ENCODE measurements at regions not wholly inside any gene's neighbourhood (a gene's known extent, or its start where the extent isn't known, plus 50 kb on each side); places are given as distances from the start of the nearest gene placed in this dataset.
"Not testable (repeated sequence)": the region's sequence is repeated elsewhere in the genome, so short reads cannot be mapped to it uniquely, and the experiment has no call there.

GRCh38 chrX:66766318-66766717 is 127.4 kb upstream of the EDA2R start:
- intact Hi-C loops (cut with DNase I; ENCODE audit: low total_unique reads), result no loop called here
- Histone ChIP-seq H3K9me3 (no peaks in the 10 kb centered on the region), H3K27me3 (no peaks in the 10 kb centered on the region), H3K36me3 (ENCODE audit: low read depth, missing control alignments) (no peaks in the 10 kb centered on the region), H3K4me1 (no peaks in the 10 kb centered on the region), H3K4me3 (no peak overlapping the region), H3K27ac (no peak overlapping the region)
- DNase-seq, result no peak
- TF ChIP-seq POLR2A (IDR thresholded peaks at IDR 0.05), result no peak
- no peak for TF ChIP-seq CTCF (IDR thresholded peaks at IDR 0.05)
- WGBS, 2 donors, result 56 to 64% methylated on average over 1 to 3 of the region's 3 CpGs

- Histone ChIP-seq H3K9me3 (no peaks in the 10 kb centered on the region), H3K36me3 (ENCODE audit: low read depth, missing control alignments) (no peaks in the 10 kb centered on the region), H3K27me3 (no peaks in the 10 kb centered on the region), H3K4me3 (no peak overlapping the region), H3K4me1 (no peaks in the 10 kb centered on the region), H3K27ac (no peak overlapping the region)
- TF ChIP-seq POLR2A (IDR thresholded peaks at IDR 0.05) (no peak), CTCF (IDR thresholded peaks at IDR 0.05) (no peak)
- 43 to 57% methylated on average over 1 of the region's 1 CpG for WGBS, 2 donors
- intact Hi-C loops (cut with DNase I; ENCODE audit: low total_unique reads), result no loop called here
- no peak for DNase-seq
These were observed 121.8 kb upstream of the EDA2R start for GRCh38 chrX:66760651-66761050.

- Histone ChIP-seq H3K4me1 (no peaks in the 10 kb centered on the region), H3K9me3 (no peaks in the 10 kb centered on the region), H3K27me3 (no peaks in the 10 kb centered on the region), H3K36me3 (ENCODE audit: low read depth, missing control alignments) (no peaks in the 10 kb centered on the region), H3K4me3 (no peak overlapping the region), H3K27ac (no peak overlapping the region)
- intact Hi-C loops (cut with DNase I; ENCODE audit: low total_unique reads), result no loop called here
- 67 to 78% methylated on average over 1 of the region's 1 CpG for WGBS, 2 donors
- no peak for DNase-seq
- no peak for TF ChIP-seq POLR2A (IDR thresholded peaks at IDR 0.05)
- no peak for TF ChIP-seq CTCF (IDR thresholded peaks at IDR 0.05)
These were observed 117.8 kb upstream of the EDA2R start for GRCh38 chrX:66756717-66757116.

GRCh38 chrX:66751136-66751782 is 112.4 kb upstream of the EDA2R start:
- Histone ChIP-seq H3K4me1 (no peaks in the 10 kb centered on the region), H3K27ac (no peak overlapping the region), H3K36me3 (ENCODE audit: low read depth, missing control alignments) (no peaks in the 10 kb centered on the region), H3K4me3 (no peak overlapping the region), H3K27me3 (no peaks in the 10 kb centered on the region), H3K9me3 (no peaks in the 10 kb centered on the region)
- no peak for TF ChIP-seq POLR2A (IDR thresholded peaks at IDR 0.05)
- no peak for TF ChIP-seq CTCF (IDR thresholded peaks at IDR 0.05)
- no peak for DNase-seq
- WGBS, 2 donors, result 69% methylated on average over 2 of the region's 2 CpGs; no CpG with 5 or more reads in 1 of the 2 donors
- intact Hi-C loops (cut with DNase I; ENCODE audit: low total_unique reads), result no loop called here

- intact Hi-C loops (cut with DNase I; ENCODE audit: low total_unique reads); H3K27ac ChIP-seq; H3K4me1 ChIP-seq; H3K27me3 ChIP-seq; H3K36me3 ChIP-seq (ENCODE audit: low read depth, missing control alignments); DNase-seq; H3K9me3 ChIP-seq; H3K4me3 ChIP-seq: not testable (repeated sequence)
- 67 to 86% methylated on average over 1 of the region's 1 CpG for WGBS, 2 donors
These were observed 105.6 kb upstream of the EDA2R start for GRCh38 chrX:66744519-66744918.
